ENCODE measurements at regions not wholly inside any gene's neighbourhood (a gene's known extent, or its start where the extent isn't known, plus 50 kb on each side); places are given as distances from the start of the nearest gene placed in this dataset.

DNA sequence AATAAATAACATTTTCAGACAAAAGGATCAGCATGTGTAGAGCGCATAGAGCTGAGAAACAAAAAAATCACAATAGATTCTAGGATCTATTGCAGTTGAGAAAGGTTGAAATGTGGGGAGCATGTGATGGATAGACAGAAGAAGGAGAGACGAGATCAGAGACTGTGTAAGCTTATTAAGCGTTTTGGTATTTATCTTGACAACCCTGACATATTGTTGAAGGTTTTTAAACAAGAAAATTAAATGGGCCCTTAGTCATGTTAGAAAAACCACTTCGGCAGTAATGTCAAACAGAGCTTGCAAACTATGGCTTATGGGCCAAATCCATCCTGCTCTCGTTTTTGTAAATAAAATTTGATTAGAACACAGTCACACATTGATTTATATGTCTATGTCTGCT lies 200.5 kb upstream of the KLF4 start:
- no peak for DNase-seq (ENCODE audit: low read depth in 1 of 2, low spot score in 2 of 2)
- Histone ChIP-seq H3K4me3 (no peak overlapping the region), H3K36me3 (no peaks in the 10 kb centered on the region)

DNA sequence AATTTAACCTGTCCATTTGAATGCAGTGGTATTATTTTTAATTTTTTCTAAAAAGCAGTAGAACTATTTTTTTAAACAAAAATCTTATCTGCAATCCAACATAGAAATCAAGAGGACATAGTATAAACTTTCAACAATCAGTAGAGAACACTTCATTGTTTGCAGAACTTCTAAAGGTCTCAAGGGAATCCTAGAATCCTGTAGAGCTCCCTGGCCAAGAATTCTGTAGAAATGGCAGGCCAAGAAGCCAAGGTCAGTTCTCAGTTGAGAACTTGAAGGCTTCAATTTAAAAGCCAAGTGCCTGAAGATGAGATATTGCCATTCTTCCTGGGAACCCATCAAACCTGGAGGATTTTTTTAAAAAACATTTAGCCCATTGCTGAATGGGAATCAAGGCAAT lies 199.2 kb upstream of the KLF4 start:
- Histone ChIP-seq H3K9me3 (replicated peaks) (no peaks in the 10 kb centered on the region), H3K27me3 (replicated peaks) (no peaks in the 10 kb centered on the region), H3K36me3 (no peaks in the 10 kb centered on the region), H3K27ac (no peak overlapping the region), H3K4me1 (replicated peaks) (no peaks in the 10 kb centered on the region), H3K4me3 (no peak overlapping the region)
- DNase-seq (ENCODE audit: low read depth in 1 of 2, low spot score in 2 of 2) = no peak

More for the DNA sequence above, 200.5 kb upstream of the KLF4 start:
- H3K4me1 ChIP-seq (replicated peaks) = no peaks in the 10 kb centered on the region
- H3K27ac ChIP-seq = no peak overlapping the region
- H3K9me3 ChIP-seq (replicated peaks) = no peaks in the 10 kb centered on the region
- H3K27me3 ChIP-seq (replicated peaks) = no peaks in the 10 kb centered on the region

DNA sequence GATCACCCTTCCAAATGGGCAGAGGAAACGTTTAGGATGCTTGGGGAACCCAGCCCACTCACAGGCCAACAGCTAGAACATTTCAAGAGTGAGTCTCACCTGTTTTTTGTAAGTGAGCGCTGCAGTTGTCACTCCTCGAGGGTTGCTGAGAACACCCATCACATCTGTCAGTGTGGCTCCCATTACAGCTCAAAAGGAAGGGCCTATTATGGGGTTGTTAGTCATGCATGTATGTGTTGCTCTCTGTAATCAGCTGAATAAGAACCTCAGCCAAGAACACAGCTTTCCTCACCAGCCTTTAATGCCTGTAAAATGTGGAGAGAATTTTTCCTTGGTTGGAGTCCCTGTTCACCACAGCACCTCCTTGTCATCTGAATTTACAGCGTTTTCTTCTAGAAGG lies 196.3 kb upstream of the KLF4 start:
- no peak for DNase-seq (ENCODE audit: low read depth in 1 of 2, low spot score in 2 of 2)
- no peaks in the 10 kb centered on the region for H3K9me3 ChIP-seq (replicated peaks)
- H3K27ac ChIP-seq = no peak overlapping the region

DNA sequence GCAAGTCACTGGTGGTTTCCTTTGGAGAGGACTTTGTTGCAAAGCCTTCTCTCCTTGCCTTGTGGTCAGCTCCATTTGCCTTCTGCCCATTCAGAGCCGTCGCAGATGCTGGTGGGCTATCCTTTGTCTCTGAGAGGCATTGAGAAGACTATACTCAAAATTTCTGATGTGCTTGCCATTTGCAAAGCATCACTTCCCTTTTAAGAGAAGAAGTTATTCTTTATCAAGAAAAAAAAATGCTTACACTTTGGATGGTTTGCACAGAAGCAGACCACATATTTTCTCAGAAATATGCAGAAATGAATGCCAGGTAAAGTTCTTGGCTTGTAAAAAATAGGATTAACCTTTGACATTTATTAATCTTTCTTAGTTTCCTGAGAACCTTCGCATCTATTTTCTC lies 195.8 kb upstream of the KLF4 start:
- Histone ChIP-seq H3K4me3 (no peak overlapping the region), H3K9me3 (replicated peaks) (no peaks in the 10 kb centered on the region), H3K27ac (no peak overlapping the region), H3K4me1 (replicated peaks) (no peaks in the 10 kb centered on the region), H3K36me3 (no peaks in the 10 kb centered on the region), H3K27me3 (replicated peaks) (no peaks in the 10 kb centered on the region)
- no peak for DNase-seq (ENCODE audit: low read depth in 1 of 2, low spot score in 2 of 2)

More for the DNA sequence above, 196.3 kb upstream of the KLF4 start:
- Histone ChIP-seq H3K4me3 (no peak overlapping the region), H3K36me3 (no peaks in the 10 kb centered on the region), H3K4me1 (replicated peaks) (no peaks in the 10 kb centered on the region), H3K27me3 (replicated peaks) (no peaks in the 10 kb centered on the region)

DNA sequence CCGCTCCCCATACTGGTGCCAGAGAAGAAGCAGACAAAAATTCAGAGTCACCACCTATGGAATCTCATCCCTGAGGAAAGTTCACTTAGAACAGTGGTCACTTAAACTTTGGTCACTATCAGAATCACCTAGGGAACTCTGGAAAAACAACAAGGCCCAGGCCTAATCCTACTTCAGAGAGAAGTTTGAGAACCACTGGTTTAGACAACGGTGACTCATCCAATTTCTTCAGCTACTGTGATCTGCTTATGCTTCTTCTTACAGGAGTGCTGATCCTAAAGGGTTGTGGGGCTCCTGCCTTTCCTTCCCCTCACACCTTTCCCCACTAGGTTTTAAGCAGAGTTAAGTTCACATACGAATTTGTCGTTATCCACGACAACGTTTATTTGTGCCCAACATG lies 194.7 kb upstream of the KLF4 start:
- DNase-seq (ENCODE audit: low read depth in 1 of 2, low spot score in 2 of 2) = no peak
- Histone ChIP-seq H3K4me3 (no peak overlapping the region), H3K4me1 (replicated peaks) (no peaks in the 10 kb centered on the region), H3K27me3 (replicated peaks) (no peaks in the 10 kb centered on the region), H3K9me3 (replicated peaks) (no peaks in the 10 kb centered on the region), H3K27ac (no peak overlapping the region), H3K36me3 (no peaks in the 10 kb centered on the region)

DNA sequence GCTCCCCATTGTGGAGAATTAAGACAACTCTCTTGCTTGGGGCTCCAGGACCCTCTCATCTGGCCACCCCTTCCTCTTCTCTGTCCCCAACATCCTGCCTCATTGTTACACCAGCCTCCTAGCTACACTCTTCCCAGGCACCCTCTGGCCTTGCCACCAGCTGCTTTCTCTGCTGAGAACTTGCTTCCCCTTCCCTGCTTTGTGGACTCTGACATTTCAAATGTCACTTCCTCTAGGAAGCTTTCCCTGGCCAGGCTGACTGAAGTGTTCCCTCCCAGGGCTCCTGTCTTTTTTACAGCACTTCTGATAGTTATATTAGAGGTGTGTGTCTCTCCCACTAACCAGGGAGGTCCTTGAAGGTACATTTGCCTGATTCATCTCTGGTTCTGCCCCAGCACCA lies 194.0 kb upstream of the KLF4 start:
- no peak overlapping the region for H3K27ac ChIP-seq
- no peaks in the 10 kb centered on the region for H3K4me1 ChIP-seq (replicated peaks)
- H3K27me3 ChIP-seq (replicated peaks) = no peaks in the 10 kb centered on the region
- no peak overlapping the region for H3K4me3 ChIP-seq
- no peaks in the 10 kb centered on the region for H3K9me3 ChIP-seq (replicated peaks)
- no peaks in the 10 kb centered on the region for H3K36me3 ChIP-seq
- no peak for DNase-seq (ENCODE audit: low read depth in 1 of 2, low spot score in 2 of 2)

DNA sequence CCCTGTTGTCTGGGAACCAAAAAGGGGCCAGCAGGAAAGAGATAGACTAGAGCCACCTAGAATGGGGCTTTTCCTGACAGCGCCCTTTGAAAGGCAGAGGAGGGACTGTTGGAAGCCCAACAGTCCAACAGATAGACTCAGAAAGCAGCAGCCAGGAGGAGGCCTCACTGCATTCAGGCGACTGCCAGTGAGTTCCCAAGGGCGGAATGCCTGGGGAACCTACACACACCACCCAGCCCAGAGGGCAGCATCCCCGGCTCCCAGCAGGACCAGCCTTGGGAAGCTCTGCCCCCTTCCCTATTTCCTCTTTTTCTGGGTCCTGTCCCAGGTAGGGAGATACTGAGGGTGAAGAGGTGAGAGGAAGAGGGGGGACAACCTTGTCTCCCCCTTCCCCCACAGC lies 192.4 kb upstream of the KLF4 start:
- DNase-seq (ENCODE audit: low read depth in 1 of 2, low spot score in 2 of 2) = no peak
- no peaks in the 10 kb centered on the region for H3K9me3 ChIP-seq (replicated peaks)
- H3K36me3 ChIP-seq = no peaks in the 10 kb centered on the region

DNA sequence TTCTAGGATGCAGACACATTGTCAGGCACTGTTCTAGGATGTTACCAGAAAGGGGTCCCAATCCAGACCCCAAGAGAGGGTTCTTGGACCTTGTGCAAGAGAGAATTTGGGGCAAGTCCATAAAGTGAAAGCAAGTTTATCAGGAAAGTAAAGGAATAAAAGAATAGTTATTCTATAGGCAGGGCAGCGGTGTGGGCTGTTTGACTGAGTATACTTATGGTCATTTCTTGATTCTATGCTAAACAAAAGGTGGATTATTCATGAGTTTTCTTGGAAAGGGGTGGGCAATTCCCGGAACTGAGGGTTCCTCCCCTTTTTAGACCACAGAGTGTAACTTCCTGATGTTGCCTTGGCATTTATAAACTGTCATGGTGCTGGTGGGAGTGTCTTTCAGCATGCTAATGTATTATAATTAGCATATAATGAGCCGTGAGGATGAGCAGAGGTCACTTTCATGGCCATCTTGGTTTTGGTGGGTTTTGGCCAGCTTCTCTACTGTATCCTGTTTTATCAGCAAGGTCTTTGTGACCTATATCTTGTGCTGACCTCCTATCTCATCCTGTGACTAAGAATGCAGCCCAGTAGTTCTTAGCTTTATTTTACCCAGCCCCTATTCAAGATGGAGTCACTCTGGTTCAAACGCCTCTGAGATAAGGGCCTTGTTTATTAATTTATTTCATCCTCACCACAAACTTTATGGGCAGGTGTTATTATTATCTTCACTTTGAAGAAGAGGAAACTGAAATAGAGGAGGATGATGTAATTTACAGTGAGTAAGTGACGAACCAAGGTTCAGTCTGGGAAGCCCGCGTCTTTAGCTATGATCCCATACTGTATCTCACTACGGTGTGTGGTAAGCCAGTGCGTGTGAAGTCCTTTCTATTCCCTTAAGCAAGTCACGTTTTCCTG lies 186.0 kb upstream of the KLF4 start:
- H3K27ac ChIP-seq = no peak overlapping the region
- no peak overlapping the region for H3K4me3 ChIP-seq
- no peak for DNase-seq (ENCODE audit: low read depth in 1 of 2, low spot score in 2 of 2)
- H3K27me3 ChIP-seq (replicated peaks) = no peaks in the 10 kb centered on the region
- H3K4me1 ChIP-seq (replicated peaks) = no peaks in the 10 kb centered on the region
- no peaks in the 10 kb centered on the region for H3K9me3 ChIP-seq (replicated peaks)
- H3K36me3 ChIP-seq = no peaks in the 10 kb centered on the region

More for the DNA sequence above, 192.4 kb upstream of the KLF4 start:
- Histone ChIP-seq H3K4me3 (no peak overlapping the region), H3K27me3 (replicated peaks) (no peaks in the 10 kb centered on the region), H3K4me1 (replicated peaks) (no peaks in the 10 kb centered on the region), H3K27ac (no peak overlapping the region)

DNA sequence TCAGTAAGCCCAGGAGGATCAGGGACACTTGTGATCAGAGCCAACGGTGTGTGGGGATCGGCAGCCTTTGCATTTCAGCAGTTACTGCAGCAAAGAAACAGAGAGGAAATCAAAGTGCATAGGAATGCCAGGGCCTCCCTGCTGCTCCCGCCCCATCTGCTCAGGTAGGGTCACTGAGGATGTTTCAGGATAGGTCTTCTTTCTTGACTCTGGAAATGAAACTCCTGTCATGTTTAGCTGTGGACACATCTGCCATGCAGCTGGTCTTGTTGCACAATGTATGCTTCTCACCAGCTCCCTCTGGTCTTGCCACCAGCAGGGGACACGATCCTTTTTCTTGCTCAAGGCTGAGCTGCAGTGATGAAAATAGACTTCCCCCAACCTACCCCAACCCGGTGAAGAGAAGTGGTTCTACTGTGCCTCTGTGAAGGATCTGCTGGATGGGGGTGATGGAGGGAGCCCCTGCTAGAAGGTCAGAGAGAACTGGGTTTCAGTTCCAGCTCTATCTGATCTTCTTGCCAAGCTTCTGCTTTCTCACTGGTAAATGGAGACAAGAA lies 185.2 kb upstream of the KLF4 start:
- no peak overlapping the region for H3K4me3 ChIP-seq
- no peaks in the 10 kb centered on the region for H3K36me3 ChIP-seq
- H3K27ac ChIP-seq = no peak overlapping the region
- DNase-seq (ENCODE audit: low read depth in 1 of 2, low spot score in 2 of 2) = no peak
- no peaks in the 10 kb centered on the region for H3K9me3 ChIP-seq (replicated peaks)
- no peaks in the 10 kb centered on the region for H3K27me3 ChIP-seq (replicated peaks)
- H3K4me1 ChIP-seq (replicated peaks) = no peaks in the 10 kb centered on the region

DNA sequence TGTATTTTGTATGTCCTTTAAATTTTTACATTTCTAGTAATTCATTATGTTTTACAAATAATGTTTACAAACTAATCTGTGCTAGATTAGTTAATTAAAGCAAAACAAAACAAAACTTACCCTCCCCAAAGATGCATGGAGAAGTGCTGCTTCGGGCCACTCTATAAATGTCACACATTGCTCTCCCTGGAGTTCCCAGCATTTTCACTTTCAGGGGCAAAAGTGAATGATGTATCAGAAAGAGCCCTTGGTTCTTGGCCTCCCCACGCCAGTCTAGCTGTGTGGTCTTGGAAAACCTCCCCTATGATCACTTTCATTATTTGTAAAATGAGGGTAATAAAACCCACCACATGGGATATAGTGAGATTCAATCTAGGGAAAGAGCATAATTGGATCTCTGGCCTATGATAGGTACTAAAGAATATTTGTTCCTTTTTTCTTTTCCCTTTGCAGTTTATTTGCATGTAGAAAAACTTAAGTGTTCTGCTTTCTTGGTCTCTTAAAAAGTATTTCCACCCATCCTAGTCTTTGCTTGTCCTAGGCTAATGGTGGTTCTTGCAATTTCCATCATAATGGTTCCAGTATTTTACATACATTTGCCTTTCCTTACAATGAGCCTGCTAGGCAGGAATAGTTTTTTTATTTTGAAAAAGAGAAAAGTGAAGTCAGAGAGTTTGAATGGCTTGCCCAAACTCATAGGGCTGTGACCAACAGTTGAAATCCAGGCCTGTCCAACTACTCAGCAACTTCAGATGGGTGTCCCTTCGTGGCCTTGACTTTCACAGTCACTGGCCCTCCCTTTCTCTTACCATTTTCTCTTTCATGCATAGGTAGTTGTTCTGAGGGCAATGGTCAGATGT lies 184.5 kb upstream of the KLF4 start:
- DNase-seq (ENCODE audit: low read depth in 1 of 2, low spot score in 2 of 2) = no peak
- H3K36me3 ChIP-seq = no peaks in the 10 kb centered on the region
- H3K27ac ChIP-seq = no peak overlapping the region
- no peak overlapping the region for H3K4me3 ChIP-seq
- H3K9me3 ChIP-seq (replicated peaks) = no peaks in the 10 kb centered on the region
- H3K4me1 ChIP-seq (replicated peaks) = no peaks in the 10 kb centered on the region
- no peaks in the 10 kb centered on the region for H3K27me3 ChIP-seq (replicated peaks)

DNA sequence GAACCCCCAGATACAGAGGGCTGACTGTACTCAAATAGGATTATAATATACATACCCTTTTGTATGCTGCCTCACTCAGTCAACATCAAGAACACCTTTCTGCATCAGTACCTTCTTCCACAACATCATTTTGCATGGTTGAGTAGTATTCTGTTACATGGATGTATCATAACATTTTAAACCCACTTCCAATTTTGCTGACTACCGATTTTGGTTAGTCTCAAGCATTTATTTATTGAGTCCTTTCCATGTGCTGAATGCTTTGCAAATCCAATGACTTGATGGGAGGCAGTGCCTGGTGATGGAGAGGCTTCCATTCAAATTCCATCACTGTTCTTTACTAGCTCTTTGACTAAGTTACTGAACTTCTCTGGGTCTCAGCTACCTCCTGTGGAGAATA lies 182.0 kb upstream of the KLF4 start:
- DNase-seq (ENCODE audit: low read depth in 1 of 2, low spot score in 2 of 2) = no peak
- H3K9me3 ChIP-seq (replicated peaks) = no peaks in the 10 kb centered on the region
- H3K4me1 ChIP-seq (replicated peaks) = no peaks in the 10 kb centered on the region
- no peaks in the 10 kb centered on the region for H3K27me3 ChIP-seq (replicated peaks)
- no peak overlapping the region for H3K27ac ChIP-seq
- no peak overlapping the region for H3K4me3 ChIP-seq
- H3K36me3 ChIP-seq = no peaks in the 10 kb centered on the region

DNA sequence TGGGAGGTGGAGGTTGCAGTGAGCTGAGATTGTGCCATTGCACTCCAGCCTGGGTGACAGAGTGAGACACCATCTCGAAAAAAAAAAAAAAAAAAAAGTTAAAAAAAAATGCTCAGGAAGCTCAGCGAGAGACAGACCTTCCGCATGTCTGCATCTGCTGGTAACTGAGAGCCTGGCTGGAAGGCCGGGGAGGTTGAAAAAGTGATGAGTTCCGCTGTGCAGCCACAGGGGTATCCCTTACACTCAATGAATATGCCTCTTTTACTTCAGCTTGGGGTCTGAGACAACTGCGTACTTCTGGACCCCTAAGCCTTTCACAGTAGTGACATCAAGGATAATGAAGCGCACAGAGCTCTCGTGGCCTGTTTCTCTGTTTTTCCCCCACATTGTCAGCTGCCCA lies 179.9 kb upstream of the KLF4 start:
- Histone ChIP-seq H3K4me3 (no peak overlapping the region), H3K27me3 (replicated peaks) (no peaks in the 10 kb centered on the region), H3K9me3 (replicated peaks) (no peaks in the 10 kb centered on the region), H3K36me3 (no peaks in the 10 kb centered on the region), H3K4me1 (replicated peaks) (no peaks in the 10 kb centered on the region), H3K27ac (no peak overlapping the region)
- DNase-seq (ENCODE audit: low read depth in 1 of 2, low spot score in 2 of 2) = no peak

DNA sequence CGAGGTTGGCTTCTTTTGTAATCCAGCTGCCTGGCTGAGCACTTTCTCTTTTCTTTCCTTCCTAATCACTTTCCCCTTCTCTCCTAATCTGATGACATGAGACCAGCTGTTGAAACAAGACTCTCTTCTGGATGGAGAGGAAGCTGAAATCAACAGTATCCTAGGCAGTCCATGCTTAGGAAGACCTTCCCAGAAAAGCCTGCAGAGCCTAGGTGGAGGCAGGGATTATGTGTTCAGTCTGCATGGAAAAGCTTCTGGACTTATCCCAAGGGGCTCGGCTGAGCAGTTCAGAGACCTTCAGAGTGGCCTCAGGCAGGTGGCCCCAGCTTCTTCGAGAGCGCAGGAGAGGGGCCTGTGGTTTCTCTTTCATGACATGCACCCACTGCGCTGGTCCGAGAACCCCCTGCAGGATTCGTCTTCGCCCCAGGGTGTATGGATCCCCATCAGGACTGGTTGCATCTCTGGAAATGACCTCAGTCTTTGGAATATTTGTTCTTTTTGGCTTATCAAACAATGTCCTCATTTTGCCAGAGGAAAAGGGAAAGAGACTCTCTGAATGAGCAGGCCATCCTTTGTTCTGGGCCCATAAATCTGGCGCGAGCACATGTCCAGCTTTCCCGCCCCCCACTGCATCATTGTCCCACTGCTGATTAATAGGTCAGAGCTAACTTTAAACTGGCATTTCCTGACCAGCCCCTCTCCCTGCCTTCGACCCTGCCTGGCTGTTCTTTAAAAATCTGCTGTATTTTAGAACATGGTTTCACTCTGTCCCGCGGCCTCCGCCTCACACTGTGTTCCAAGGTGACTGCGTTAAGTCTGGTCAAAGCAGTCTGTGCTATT lies 177.9 kb upstream of the KLF4 start:
- Histone ChIP-seq H3K4me1 (replicated peaks) (no peaks in the 10 kb centered on the region), H3K27me3 (replicated peaks) (no peaks in the 10 kb centered on the region), H3K4me3 (no peak overlapping the region), H3K27ac (no peak overlapping the region), H3K9me3 (replicated peaks) (no peaks in the 10 kb centered on the region), H3K36me3 (no peaks in the 10 kb centered on the region)
- no peak for DNase-seq (ENCODE audit: low read depth in 1 of 2, low spot score in 2 of 2)
